Adrenal gland (tissue), 9 donors: ENCODE measurements at regions not wholly inside any gene's neighbourhood (a gene's known extent, or its start where the extent isn't known, plus 50 kb on each side); places are given as distances from the start of the nearest gene placed in this dataset.

Experiments
- DNase-seq, 7 donors: peaks; one replicate each; pipeline ENCODE4 v3.0.0-alpha.2; 2019 to 2020
- H3K27ac ChIP-seq, 5 donors: fragments of 200-600 bp; sonication (generic) in 4 of 5; 1 replicate in 3 of 5; 2 replicates in 2 of 5; pipeline versions ENCODE4 v1.5.1 to v1.8.0; 2016 to 2020; ENCODE audit warnings: mild to moderate bottlenecking in 1 of 5
- H3K27me3 ChIP-seq: fragments of 200-600 bp; 2 replicates; pipeline ENCODE4 v1.8.0; 2021
- H3K36me3 ChIP-seq, 2 donors: fragments of 200-600 bp; replicated peaks in 1 of 2; 1 replicate in 1 of 2; 2 replicates in 1 of 2; pipeline versions ENCODE4 v1.5.1 to v1.8.0; 2018 to 2022
- H3K4me1 ChIP-seq, 2 donors: fragments of 200-600 bp; replicated peaks in 1 of 2; 1 replicate in 1 of 2; 2 replicates in 1 of 2; pipeline versions ENCODE4 v1.5.1 to v1.8.0; 2018 to 2021
- H3K4me3 ChIP-seq, 4 donors: fragments of 200-600 bp; sonication (generic) in 3 of 4; one replicate each; pipeline ENCODE4 v1.5.1; 2016 to 2018
- H3K9me3 ChIP-seq, 3 donors: fragments of 200-600 bp; sonication (generic) in 1 of 3; replicated peaks in 1 of 3; 1 replicate in 2 of 3; 2 replicates in 1 of 3; pipeline versions ENCODE4 v1.5.1 to v1.8.0; 2016 to 2021
- POLR2A ChIP-seq, 2 donors: fragments of 450-650 bp; IDR thresholded peaks; one replicate each; pipeline ENCODE4 v1.6.1; 2017; ENCODE audit warnings: antibody characterized with exemption in 2 of 2, mild to moderate bottlenecking in 2 of 2, moderate library complexity in 1 of 2
- WGBS, 4 donors: extraction: QIAGEN DNeasy Blood & Tissue Kit in 2 of 4; methylation state at CpG; one replicate each; pipeline versions ENCODE4 v1.1.5 to v1.1.7; 2013 to 2017; 5-methylcytosine and 5-hydroxymethylcytosine counted together
- intact Hi-C, 2 donors: fragments of 100-400 bp; cut with DNase I; formaldehyde crosslinking; loops; one replicate each; pipeline versions ENCODE4 v1.14.1 to v1.15.0; 2022 to 2023
- TF ChIP-seq, protein P1 (sequence below), 6 experiments: fragments of 450-650 bp in 4 of 6; fragments of 200-600 bp in 2 of 6; sonication (generic) in 1 of 6; IDR thresholded peaks; 1 replicate in 5 of 6; 2 replicates in 1 of 6; pipeline versions ENCODE4 v1.5.1 to v1.8.0; 2016 to 2021; ENCODE audit warnings: antibody characterized with exemption in 6 of 6, mild to moderate bottlenecking in 2 of 6, moderate library complexity in 1 of 6
- donor health status: healthy with polysubstance abuse.
- donor health status: Bipolar disorder and iron deficiency.
- donor health status: DM: yes; HTN: yes; CAD: no.
- donor health status: DM: no; HTN: no; CAD: no.
- donor health status: DM: no; HTN: no; CAD: no.

GRCh38 chr21:24737296-24737850 lies 869.9 kb downstream of the MRPL39 start:
- intact Hi-C loops: no loop called here
- Histone ChIP-seq H3K27me3 (no peaks in the 10 kb centered on the region), H3K36me3 (no peaks in the 10 kb centered on the region), H3K4me3 (no peak overlapping the region), H3K9me3 (no peaks in the 10 kb centered on the region), H3K4me1 (no peaks in the 10 kb centered on the region), H3K27ac (no peak overlapping the region)
- WGBS, 4 donors: 24 to 35% (median 33%) methylated on average over 5 of the region's 5 CpGs
- DNase-seq: no peak
- TF ChIP-seq, protein P1, sequence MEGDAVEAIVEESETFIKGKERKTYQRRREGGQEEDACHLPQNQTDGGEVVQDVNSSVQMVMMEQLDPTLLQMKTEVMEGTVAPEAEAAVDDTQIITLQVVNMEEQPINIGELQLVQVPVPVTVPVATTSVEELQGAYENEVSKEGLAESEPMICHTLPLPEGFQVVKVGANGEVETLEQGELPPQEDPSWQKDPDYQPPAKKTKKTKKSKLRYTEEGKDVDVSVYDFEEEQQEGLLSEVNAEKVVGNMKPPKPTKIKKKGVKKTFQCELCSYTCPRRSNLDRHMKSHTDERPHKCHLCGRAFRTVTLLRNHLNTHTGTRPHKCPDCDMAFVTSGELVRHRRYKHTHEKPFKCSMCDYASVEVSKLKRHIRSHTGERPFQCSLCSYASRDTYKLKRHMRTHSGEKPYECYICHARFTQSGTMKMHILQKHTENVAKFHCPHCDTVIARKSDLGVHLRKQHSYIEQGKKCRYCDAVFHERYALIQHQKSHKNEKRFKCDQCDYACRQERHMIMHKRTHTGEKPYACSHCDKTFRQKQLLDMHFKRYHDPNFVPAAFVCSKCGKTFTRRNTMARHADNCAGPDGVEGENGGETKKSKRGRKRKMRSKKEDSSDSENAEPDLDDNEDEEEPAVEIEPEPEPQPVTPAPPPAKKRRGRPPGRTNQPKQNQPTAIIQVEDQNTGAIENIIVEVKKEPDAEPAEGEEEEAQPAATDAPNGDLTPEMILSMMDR (IDR thresholded peaks at IDR 0.05): no peak
- TF ChIP-seq POLR2A (IDR thresholded peaks at IDR 0.05): no peak

- no peak overlapping the region for H3K4me3 ChIP-seq
- H3K36me3 ChIP-seq: no peaks in the 10 kb centered on the region
- H3K27me3 ChIP-seq: no peaks in the 10 kb centered on the region
- TF ChIP-seq POLR2A (IDR thresholded peaks at IDR 0.05): no peak
- TF ChIP-seq, protein P1 (IDR thresholded peaks at IDR 0.05): no peak
- WGBS, 4 donors: 65 to 70% (median 68%) methylated on average over 1 of the region's 1 CpG
- DNase-seq: no peak
- intact Hi-C loops: no loop called here
- H3K4me1 ChIP-seq: no peaks in the 10 kb centered on the region
- H3K9me3 ChIP-seq: no peaks in the 10 kb centered on the region
- H3K27ac ChIP-seq: no peak overlapping the region
Observed at GRCh38 chr21:24730661-24731060, 876.6 kb downstream of the MRPL39 start.

DNA sequence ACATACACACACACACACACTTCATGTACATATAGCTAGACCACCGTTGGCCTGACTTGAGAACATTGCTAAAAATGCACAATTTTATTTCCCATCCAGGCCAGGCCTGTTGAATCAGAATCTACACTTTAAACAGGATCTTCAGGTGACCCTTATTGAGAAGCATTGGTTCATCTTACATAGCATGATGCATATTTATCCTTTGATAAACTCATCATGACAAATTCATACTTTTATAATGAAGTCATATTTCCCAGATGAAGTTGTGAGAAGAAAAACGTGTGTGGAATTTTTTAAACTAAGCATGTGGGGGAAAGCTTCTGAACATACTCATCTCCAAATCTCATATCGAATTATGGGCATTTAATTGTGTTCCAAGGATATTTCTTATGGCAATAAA lies 877.7 kb downstream of the MRPL39 start:
- H3K9me3 ChIP-seq: no peaks in the 10 kb centered on the region
- H3K4me3 ChIP-seq: no peak overlapping the region
- TF ChIP-seq POLR2A (IDR thresholded peaks at IDR 0.05): no peak
- TF ChIP-seq, protein P1 (IDR thresholded peaks at IDR 0.05): no peak
- intact Hi-C loops: no loop called here
- WGBS, 4 donors: 58 to 69% (median 65%) methylated on average over 3 of the region's 3 CpGs
- no peak overlapping the region for H3K27ac ChIP-seq
- no peaks in the 10 kb centered on the region for H3K4me1 ChIP-seq
- no peaks in the 10 kb centered on the region for H3K36me3 ChIP-seq
- DNase-seq: no peak
- H3K27me3 ChIP-seq: no peaks in the 10 kb centered on the region

DNA sequence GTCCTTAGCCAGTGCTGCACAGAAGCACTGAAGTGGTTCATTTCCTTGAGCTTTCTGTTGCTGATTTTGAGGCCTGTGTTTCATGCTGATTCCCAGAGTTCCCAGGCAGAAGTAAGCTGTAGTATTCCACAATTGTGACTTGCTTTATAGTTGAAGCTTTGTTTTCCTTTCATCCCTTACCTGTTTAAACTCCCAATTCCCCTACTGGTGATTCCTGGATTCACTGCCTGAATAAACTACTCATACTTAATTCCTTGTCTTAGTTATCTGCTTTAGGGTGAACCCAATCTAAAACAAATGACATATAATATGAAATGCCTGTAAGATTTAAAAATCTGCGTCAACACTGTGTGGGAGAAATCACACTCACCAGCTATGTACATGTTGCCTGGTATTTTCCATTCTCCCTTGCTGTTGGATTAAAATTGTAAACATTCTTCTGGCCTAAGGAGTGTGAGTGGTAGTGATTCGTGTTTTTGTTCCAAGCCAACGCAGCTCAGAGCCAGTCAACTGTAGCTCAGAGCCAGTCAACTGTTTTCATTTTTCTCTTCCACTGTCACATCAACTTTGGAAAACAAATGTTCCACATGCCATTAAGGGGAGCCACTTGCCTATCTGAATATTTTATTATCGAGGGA lies 879.4 kb downstream of the MRPL39 start:
- H3K4me1 ChIP-seq: no peaks in the 10 kb centered on the region
- no peaks in the 10 kb centered on the region for H3K9me3 ChIP-seq
- intact Hi-C loops: no loop called here
- no peaks in the 10 kb centered on the region for H3K27me3 ChIP-seq
- no peak for TF ChIP-seq POLR2A (IDR thresholded peaks at IDR 0.05)
- TF ChIP-seq, protein P1 (IDR thresholded peaks at IDR 0.05): no peak
- no peak for DNase-seq
- no peak overlapping the region for H3K27ac ChIP-seq
- 59 to 66% (median 62%) methylated on average over 4 of the region's 4 CpGs for WGBS, 4 donors
- no peak overlapping the region for H3K4me3 ChIP-seq
- no peaks in the 10 kb centered on the region for H3K36me3 ChIP-seq
